RPMI7951 (cell line): ENCODE measurements at regions not wholly inside any gene's neighbourhood (a gene's known extent, or its start where the extent isn't known, plus 50 kb on each side); places are given as distances from the start of the nearest gene placed in this dataset.

Source experiments
- DNase-seq: peaks from one replicate; pipeline ENCODE4 v3.0.0-alpha.2; 2012; ENCODE audit warnings: low read depth

GRCh38 chr1:175894581-175894980 is 151.2 kb upstream of the TNR start:
- DNase-seq = no peak

- no peak for DNase-seq
Measured at GRCh38 chr1:175893192-175893591, 149.8 kb upstream of the TNR start.

GRCh38 chr1:175892686-175893085 is 149.3 kb upstream of the TNR start:
- no peak for DNase-seq

GRCh38 chr1:175891783-175892309 is 148.5 kb upstream of the TNR start:
- no peak for DNase-seq

DNA sequence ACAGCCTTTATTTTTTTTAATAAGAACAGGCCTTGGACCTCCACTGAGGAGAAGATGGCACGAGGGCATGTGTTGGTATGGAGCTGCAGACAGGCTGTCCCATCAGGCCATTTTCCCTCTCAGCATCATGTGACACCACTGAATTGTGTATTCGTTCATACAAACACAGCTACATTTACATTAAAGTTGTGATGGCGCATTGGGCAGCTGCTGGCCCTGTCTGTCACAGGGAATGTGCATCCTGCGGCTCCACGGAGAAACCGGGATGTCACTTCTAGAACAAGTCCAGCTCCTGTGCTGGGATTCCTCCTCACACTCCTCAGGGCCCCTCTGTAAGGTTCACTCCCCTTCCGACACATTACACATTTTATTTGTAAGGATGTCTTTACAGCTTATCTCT is 147.6 kb upstream of the TNR start:
- DNase-seq = no peak

DNA sequence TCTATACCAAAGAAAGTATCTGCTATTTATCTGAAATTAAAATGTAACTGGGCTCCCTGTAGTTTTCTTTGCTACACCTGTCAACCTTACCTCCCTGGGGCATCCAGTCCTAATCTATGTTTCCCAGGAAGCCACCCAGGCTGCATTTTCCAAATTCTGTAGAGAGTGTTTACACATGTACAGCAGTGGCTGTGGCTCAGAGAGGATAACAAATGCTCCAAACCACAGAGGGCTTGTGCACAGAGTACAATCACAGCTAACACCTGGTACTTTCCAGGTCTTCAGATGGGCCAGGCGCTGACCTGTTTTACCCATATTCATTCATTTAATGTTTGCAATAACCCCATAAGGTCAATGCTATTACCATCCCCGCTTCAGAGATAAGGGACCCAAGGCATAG is 146.5 kb upstream of the TNR start:
- no peak for DNase-seq

- no peak for DNase-seq
Measured at GRCh38 chr1:175888996-175889395, 145.6 kb upstream of the TNR start.

DNA sequence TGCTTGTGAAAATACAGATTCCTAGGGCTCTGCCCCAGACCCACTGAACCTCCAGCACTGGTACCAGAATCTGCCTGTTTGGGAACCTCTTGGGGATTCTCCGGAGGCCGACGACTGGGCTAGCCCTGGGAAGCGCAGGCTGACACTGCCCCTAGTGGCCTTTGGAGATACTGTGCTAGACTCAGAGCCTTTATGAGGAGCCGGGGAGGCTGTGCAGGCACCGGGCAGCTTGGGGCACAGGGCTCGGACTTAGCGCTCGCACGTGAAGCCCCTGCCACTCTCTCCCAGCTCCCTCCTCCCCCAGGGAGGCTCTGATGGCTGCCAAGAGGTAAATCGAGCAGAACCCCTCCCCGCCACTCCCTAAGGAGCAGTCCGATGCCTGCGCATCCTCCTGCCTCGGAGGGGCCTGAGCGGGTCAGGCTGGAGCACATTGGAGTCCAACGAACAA is 144.6 kb upstream of the TNR start:
- peak; percentile 19 for DNase-seq

- DNase-seq = no peak
Measured at GRCh38 chr1:175887521-175887920, 144.1 kb upstream of the TNR start.

- no peak for DNase-seq
Measured at GRCh38 chr1:175885326-175885725, 141.9 kb upstream of the TNR start.

DNA sequence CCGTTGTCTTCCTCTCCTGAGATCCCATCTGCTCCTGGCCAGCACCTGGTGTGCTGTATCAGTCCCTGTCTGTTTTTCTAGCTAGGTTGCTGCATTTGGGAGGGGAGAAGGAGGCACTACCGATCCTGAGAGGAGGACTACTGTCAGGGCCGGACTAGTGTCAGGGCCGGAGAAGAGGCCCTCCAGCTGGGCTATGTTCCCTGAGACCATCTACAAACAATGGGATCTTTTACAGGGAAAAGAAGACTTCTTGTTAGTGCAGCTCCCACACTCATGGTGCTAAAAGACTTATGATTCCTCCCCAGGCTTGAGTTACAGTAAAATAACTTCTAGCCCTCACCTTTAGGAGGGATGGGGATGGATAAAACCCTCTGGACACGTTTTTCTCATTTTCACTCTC is 141.0 kb upstream of the TNR start:
- DNase-seq = no peak

DNA sequence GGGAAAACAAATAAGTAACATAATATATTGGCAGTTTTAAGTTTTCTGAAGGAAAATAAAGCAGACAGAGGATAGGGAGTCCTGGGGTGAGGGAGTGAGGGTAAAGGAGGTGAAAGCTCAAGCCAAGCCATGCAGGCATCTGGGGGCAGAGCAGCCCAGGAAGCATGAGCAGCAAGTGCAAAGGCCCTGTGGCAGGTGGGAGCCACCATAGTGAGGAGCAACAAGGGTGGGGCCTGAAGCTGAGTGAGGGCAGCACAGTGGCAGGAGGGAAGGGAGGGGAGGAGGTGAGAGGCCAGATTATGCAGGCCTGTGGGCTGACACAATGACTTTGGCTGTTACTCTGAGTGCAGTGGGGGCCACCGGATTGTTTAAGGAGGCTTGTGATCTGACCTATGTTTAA is 138.8 kb upstream of the TNR start:
- no peak for DNase-seq

DNA sequence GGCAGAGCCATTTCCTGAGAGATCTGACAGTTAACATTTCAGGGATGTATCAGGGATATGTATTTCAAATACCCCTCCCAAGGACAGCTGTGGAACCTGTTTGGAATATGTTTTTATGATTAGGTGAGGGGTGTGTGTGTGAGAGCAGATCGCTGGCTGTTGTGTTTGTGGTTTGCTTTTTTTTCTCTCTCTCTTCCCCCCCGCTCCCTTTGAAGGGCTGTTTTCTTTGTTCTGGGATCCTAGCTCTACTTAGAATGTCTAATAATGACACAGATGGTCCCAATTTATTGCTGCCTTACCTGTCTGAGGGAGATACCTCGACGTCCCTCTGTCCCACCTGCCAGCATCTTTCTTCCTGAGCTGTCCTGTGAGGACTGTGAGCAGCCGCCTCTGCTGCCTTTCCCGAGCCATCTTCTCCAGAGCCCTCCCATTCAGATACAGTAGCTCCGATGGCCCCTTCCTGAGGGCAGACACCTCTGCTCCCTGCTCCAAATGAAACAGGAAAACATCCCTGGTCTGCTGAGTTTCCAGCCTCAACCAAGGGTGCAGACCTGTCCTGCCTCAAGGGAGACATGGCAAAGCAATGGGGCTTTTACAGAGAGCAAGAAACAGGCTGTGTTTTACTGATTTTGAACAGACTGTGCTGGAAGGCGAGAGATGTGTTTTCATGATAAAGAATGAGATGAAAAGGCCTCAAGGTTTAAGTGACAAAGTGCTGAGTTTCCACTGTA is 138.0 kb upstream of the TNR start:
- no peak for DNase-seq

GRCh38 chr1:175878775-175879174 is 135.4 kb upstream of the TNR start:
- no peak for DNase-seq

GRCh38 chr1:175877939-175878737 is 134.7 kb upstream of the TNR start:
- no peak for DNase-seq

DNA sequence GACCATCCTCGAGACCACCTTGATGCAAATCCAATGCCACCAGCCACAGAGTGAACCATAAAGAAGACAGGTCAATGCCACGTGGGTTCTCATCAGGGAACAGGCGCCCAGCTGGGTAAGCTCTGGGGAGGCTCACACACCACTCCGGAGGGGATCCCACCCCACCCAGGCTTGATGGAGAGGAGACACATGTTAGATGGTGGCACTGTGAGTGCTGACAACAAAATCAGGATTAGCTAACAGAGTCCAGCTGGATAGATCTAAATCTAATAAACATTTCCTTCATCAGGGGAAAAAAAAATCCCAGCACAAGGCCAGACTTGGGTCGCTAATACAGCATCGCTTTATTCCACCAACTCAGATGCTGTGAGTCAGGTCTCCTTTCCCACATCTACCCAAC is 132.2 kb upstream of the TNR start:
- DNase-seq = no peak

DNA sequence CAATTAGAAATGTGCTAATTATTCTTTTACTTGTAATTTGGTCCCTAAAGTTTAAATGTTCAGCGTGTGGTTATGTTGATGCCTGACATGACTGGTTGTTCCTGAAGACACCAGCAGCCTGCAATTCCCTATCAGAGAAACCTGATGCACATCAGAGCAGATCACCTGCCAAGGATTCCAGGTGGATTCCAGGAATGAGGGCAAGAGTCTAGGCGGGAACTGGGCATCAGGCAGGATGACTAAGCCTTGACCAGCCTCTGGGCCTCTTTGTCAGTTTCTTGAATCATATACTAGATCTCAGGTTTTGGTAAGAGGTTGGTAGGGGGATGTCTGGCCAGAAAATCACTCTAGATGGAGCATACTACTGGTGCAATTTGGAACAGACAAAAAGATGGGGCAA is 130.7 kb upstream of the TNR start:
- DNase-seq = no peak

DNA sequence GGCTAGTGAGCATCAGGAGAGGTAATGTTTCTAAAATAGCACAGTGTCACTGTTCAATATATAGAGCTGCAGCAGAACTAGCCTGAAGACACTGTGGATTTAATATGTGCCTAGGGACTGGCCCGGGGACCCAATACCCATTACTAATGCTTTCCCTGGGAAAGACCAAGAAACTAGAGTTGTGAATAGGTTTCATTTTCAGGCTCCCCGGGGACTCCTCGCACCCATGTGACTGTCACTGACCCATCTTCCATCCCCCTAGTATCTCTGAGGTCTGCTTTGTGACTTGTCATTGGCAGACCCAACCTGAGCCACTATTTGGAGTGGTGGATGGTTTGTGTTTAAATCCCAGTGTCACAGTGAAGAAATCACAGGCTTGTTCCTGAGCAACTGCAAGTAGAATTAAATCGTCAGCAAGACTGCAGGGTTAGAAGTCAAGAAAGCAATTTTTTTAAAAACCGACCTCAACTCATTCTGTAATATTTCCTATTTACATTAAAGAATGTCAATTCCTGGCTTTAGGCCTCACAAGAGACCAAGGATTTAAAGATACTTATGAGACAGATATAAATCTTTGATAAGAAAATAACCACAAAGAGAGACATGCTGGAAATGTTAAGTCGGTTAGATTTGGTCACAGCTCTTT is 130.0 kb upstream of the TNR start:
- DNase-seq = no peak

- DNase-seq = no peak
Measured at GRCh38 chr1:175872588-175872987, 129.2 kb upstream of the TNR start.

DNA sequence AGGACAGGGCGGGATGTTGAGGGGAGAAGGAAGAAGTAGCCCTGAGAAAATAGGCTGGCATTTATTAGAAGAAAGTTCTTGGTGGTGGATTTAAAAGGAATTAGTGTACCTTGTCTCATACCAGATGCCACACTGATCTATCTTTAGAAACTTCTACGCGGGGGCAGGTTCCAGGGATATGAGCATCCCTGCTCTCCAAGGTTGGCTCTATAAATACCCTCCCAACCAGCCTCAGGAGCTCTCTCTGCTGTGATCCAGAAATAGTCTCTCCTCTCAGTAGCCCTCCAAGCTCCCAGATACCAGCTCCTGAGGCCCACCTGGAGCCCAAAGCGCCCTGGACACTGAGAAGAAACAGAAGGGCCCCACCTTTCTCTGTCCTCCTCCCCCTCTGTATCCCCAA is 128.3 kb upstream of the TNR start:
- DNase-seq = no peak

- DNase-seq = no peak
Measured at GRCh38 chr1:175870217-175870616, 126.8 kb upstream of the TNR start.

DNA sequence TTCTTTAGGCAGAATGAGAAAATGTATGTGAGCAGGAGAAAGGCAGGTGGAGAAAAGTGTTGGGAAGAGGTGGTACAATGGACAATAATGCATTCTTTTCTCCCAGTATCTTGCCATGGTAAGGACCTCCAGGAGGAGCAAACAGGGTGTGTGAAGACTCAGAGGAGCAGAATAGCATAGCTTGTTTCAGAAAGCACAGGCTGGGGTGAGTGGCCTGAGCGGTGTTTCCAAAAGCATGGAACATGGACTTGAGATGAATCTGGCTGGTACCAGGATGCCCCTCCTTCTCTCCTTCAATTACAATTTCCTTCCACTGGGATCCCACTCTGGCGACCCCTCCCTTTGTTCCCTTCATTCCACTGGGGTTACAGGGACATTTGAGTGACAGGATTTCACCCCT is 123.4 kb upstream of the TNR start:
- DNase-seq = no peak
